Adrenal gland (tissue), 5 donors: ENCODE measurements at regions not wholly inside any gene's neighbourhood (a gene's known extent, or its start where the extent isn't known, plus 50 kb on each side); places are given as distances from the start of the nearest gene placed in this dataset.
"Not testable (repeated sequence)": the region's sequence is repeated elsewhere in the genome, so short reads cannot be mapped to it uniquely, and the experiment has no call there.

Experiments used
- CTCF ChIP-seq, 6 experiments: fragments of 450-650 bp in 4 of 6; fragments of 200-600 bp in 2 of 6; sonication (generic) in 1 of 6; IDR thresholded peaks; 1 replicate in 5 of 6; 2 replicates in 1 of 6; pipeline versions ENCODE4 v1.5.1 to v1.8.0; 2016 to 2021; ENCODE audit warnings: antibody characterized with exemption in 6 of 6, mild to moderate bottlenecking in 2 of 6, moderate library complexity in 1 of 6
- POLR2A ChIP-seq, 2 donors: fragments of 450-650 bp; IDR thresholded peaks; one replicate each; pipeline ENCODE4 v1.6.1; 2017; ENCODE audit warnings: antibody characterized with exemption in 2 of 2, mild to moderate bottlenecking in 2 of 2, moderate library complexity in 1 of 2
- donor health status: DM: no; HTN: no; CAD: no.

- not testable (repeated sequence) for TF ChIP-seq CTCF, POLR2A (IDR thresholded peaks at IDR 0.05)
Measured at GRCh38 chr6:86759953-86760352, 177.4 kb upstream of the HTR1E start.
